Gastroesophageal sphincter (tissue), 3 donors: ENCODE measurements at regions not wholly inside any gene's neighbourhood (a gene's known extent, or its start where the extent isn't known, plus 50 kb on each side); places are given as distances from the start of the nearest gene placed in this dataset.
"Not testable (repeated sequence)": the region's sequence is repeated elsewhere in the genome, so short reads cannot be mapped to it uniquely, and the experiment has no call there.

Experiments used
- EP300 ChIP-seq: sonication (generic); formaldehyde crosslinking; IDR thresholded peaks from one replicate; pipeline ENCODE4 v1.6.1; 2017; ENCODE audit warnings: antibody characterized with exemption, mild to moderate bottlenecking
- POLR2A ChIP-seq, 2 donors: fragments of 450-650 bp; IDR thresholded peaks; one replicate each; pipeline ENCODE4 v1.6.1; 2017; ENCODE audit warnings: antibody characterized with exemption in 2 of 2, mild to moderate bottlenecking in 2 of 2, moderate library complexity in 1 of 2
- POLR2AphosphoS5 ChIP-seq: sonication (generic); formaldehyde crosslinking; IDR thresholded peaks from one replicate; pipeline ENCODE4 v1.6.1; 2017; ENCODE audit warnings: antibody characterized with exemption
- TF ChIP-seq, protein P1 (sequence below), 4 experiments: fragments of 200-600 bp in 2 of 4; fragments of 450-650 bp in 2 of 4; sonication (generic) in 1 of 4; IDR thresholded peaks; one replicate each; pipeline ENCODE4 v1.5.1; 2017 to 2019; ENCODE audit warnings: antibody characterized with exemption in 4 of 4, mild to moderate bottlenecking in 2 of 4, moderate library complexity in 2 of 4

DNA sequence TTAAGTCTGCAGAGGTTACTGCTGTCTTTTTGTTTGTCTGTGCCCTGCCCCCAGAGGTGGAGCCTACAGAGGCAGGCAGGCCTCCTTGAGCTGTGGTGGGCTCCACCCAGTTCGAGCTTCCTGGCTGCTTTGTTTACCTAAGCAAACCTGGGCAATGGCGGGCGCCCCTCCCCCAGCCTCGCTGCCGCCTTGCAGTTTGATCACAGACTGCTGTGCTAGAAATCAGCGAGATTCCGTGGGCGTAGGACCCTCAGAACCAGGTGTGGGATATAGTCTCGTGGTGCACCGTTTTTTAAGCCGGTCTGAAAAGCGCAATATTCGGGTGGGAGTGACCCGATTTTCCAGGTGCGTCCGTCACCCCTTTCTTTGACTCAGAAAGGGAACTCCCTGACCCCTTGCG lies 2146.3 kb upstream of the WWC1 start:
- TF ChIP-seq, protein P1, sequence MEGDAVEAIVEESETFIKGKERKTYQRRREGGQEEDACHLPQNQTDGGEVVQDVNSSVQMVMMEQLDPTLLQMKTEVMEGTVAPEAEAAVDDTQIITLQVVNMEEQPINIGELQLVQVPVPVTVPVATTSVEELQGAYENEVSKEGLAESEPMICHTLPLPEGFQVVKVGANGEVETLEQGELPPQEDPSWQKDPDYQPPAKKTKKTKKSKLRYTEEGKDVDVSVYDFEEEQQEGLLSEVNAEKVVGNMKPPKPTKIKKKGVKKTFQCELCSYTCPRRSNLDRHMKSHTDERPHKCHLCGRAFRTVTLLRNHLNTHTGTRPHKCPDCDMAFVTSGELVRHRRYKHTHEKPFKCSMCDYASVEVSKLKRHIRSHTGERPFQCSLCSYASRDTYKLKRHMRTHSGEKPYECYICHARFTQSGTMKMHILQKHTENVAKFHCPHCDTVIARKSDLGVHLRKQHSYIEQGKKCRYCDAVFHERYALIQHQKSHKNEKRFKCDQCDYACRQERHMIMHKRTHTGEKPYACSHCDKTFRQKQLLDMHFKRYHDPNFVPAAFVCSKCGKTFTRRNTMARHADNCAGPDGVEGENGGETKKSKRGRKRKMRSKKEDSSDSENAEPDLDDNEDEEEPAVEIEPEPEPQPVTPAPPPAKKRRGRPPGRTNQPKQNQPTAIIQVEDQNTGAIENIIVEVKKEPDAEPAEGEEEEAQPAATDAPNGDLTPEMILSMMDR (IDR thresholded peaks at IDR 0.05) = not testable (repeated sequence)
- not testable (repeated sequence) for TF ChIP-seq POLR2AphosphoS5; EP300; POLR2A (IDR thresholded peaks at IDR 0.05)
